GM12878 (cell line): ENCODE measurements at regions not wholly inside any gene's neighbourhood (a gene's known extent, or its start where the extent isn't known, plus 50 kb on each side); places are given as distances from the start of the nearest gene placed in this dataset.

ENCODE experiments used
- ATAC-seq: fragments of 200-7000 bp; cut with Tn5 transposase; 3 replicates; pipeline ENCODE4 v1.9.1; 2020; ENCODE audit warnings: mild to moderate bottlenecking, moderate library complexity
- BruUV-seq: library from RNA; stranded (reverse); fragments of 400-500 nt; replicated peaks from 2 replicates; lab custom pipeline; 2021; lab: Mats Ljungman, UMichigan
- CTCF ChIA-PET: fragments of 300-600 bp; sonication (Branson Sonifier 250); formaldehyde crosslinking; extraction: SDS; loops from one replicate; lab custom pipeline; 2021; ENCODE audit warnings: inconsistent platforms; lab: Yijun Ruan, JAX
- POLR2A ChIA-PET: fragments of 350-600 bp; formaldehyde crosslinking; extraction: SDS; loops from one replicate; lab custom pipeline; 2021; ENCODE audit warnings: inconsistent platforms; lab: Charles Lee
- RAD21 ChIA-PET: fragments of 300-600 bp; sonication (Branson Sonifier 250); formaldehyde crosslinking; loops from one replicate; lab custom pipeline; 2023; ENCODE audit warnings: antibody characterized with exemption; ENCODE audit not compliant: unreplicated experiment; lab: Charles Lee
- SMC1A ChIA-PET: fragments of 300-600 bp; sonication (Branson Sonifier 250); formaldehyde crosslinking; loops from one replicate; lab custom pipeline; 2023; ENCODE audit not compliant: unreplicated experiment, uncharacterized antibody; lab: Charles Lee
- DNase-seq: peaks from one replicate; pipeline ENCODE4 v3.0.0-alpha.2; 2011; ENCODE audit warnings: low read depth, low spot score
- FAIRE-seq: peaks from 3 replicates; lab custom pipeline; 2011; peaks lifted over from hg19 to GRCh38; lab: Jason Lieb, UNC
- H2AFZ ChIP-seq: 2 replicates; pipeline ENCODE4 v1.6.0; 2011; ENCODE audit warnings: low read depth, low read length, control low read depth; ENCODE audit not compliant: control insufficient read depth
- H3K27ac ChIP-seq: 2 replicates; pipeline ENCODE4 v1.5.1; 2011; ENCODE audit warnings: control low read depth; ENCODE audit not compliant: control insufficient read depth, insufficient read depth
- H3K27me3 ChIP-seq, 2 experiments: replicated peaks in 1 of 2; 2 replicates each; pipeline versions ENCODE4 v1.6.0 to v1.6.1; 2011; ENCODE audit warnings: low read length in 1 of 2; ENCODE audit not compliant: control insufficient read depth in 2 of 2, insufficient read depth in 2 of 2
- H3K36me3 ChIP-seq, 2 experiments: 2 replicates each; pipeline ENCODE4 v1.5.1; 2011; ENCODE audit warnings: low read length in 1 of 2; ENCODE audit not compliant: control insufficient read depth in 2 of 2, insufficient read depth in 2 of 2
- H3K4me1 ChIP-seq: 2 replicates; pipeline ENCODE4 v1.6.1; 2011; ENCODE audit warnings: mild to moderate bottlenecking, low read length, moderate library complexity, mixed read lengths; ENCODE audit not compliant: control insufficient read depth, insufficient read depth
- H3K4me2 ChIP-seq: 2 replicates; pipeline ENCODE4 v1.6.0; 2011; ENCODE audit warnings: control low read depth; ENCODE audit not compliant: control insufficient read depth, insufficient read depth
- H3K4me3 ChIP-seq: fragments of 200-600 bp; sonication (generic); 2 replicates; pipeline ENCODE4 v1.5.1; 2016
- H3K79me2 ChIP-seq: 2 replicates; pipeline ENCODE4 v1.6.0; 2011; ENCODE audit warnings: low read length; ENCODE audit not compliant: control insufficient read depth, insufficient read depth
- H3K9ac ChIP-seq: 2 replicates; pipeline ENCODE4 v1.8.0; 2011; ENCODE audit warnings: low read length, control low read depth, mixed read lengths; ENCODE audit not compliant: control insufficient read depth, insufficient read depth
- H3K9me3 ChIP-seq: replicated peaks from 3 replicates; pipeline ENCODE4 v1.5.1; 2011; ENCODE audit warnings: mild to moderate bottlenecking, low read length; ENCODE audit not compliant: control insufficient read depth, insufficient read depth
- H4K20me1 ChIP-seq: 2 replicates; pipeline ENCODE4 v1.6.0; 2011; ENCODE audit not compliant: control insufficient read depth, insufficient read depth
- ATF7 ChIP-seq: fragments of 450-650 bp; IDR thresholded peaks from 2 replicates; pipeline ENCODE4 v1.6.1; 2016; ENCODE audit warnings: low read depth, mild to moderate bottlenecking
- BCL3 ChIP-seq: IDR thresholded peaks from 2 replicates; pipeline ENCODE4 v1.6.1; 2011; ENCODE audit warnings: borderline replicate concordance, low read depth, mild to moderate bottlenecking, moderate library complexity, low read length; ENCODE audit not compliant: insufficient read depth, poor library complexity, severe bottlenecking
- CBX5 ChIP-seq: sonication (generic); IDR thresholded peaks from 2 replicates; pipeline ENCODE4 v1.6.1; 2016; ENCODE audit warnings: low read depth, moderate library complexity, mild to moderate bottlenecking, inconsistent platforms
- CTCF ChIP-seq, 3 experiments: IDR thresholded peaks in 2 of 3; conservative IDR thresholded peaks in 1 of 3; 2 replicates each; pipeline ENCODE4 v1.5.1; 2011; ENCODE audit warnings: low read depth in 3 of 3, low read length in 3 of 3, mild to moderate bottlenecking in 3 of 3, control low read depth in 2 of 3, moderate library complexity in 2 of 3, inconsistent platforms in 1 of 3, mixed read lengths in 1 of 3; ENCODE audit not compliant: control insufficient read depth in 2 of 3, insufficient read depth in 1 of 3; ENCODE audit errors: extremely low read depth in 1 of 3
- HDGF ChIP-seq: fragments of 450-650 bp; IDR thresholded peaks from 2 replicates; pipeline ENCODE4 v1.6.1; 2016; ENCODE audit warnings: antibody characterized with exemption
- IRF3 ChIP-seq: fragments of 450-650 bp; IDR thresholded peaks from 2 replicates; pipeline ENCODE4 v1.6.1; 2014; ENCODE audit warnings: mild to moderate bottlenecking
- JUNB ChIP-seq: IDR thresholded peaks from 2 replicates; pipeline ENCODE4 v1.6.1; 2016; ENCODE audit warnings: antibody characterized with exemption, mild to moderate bottlenecking
- JUND ChIP-seq: IDR thresholded peaks from 2 replicates; pipeline ENCODE4 v1.6.1; 2012; ENCODE audit warnings: low read depth, mild to moderate bottlenecking, low read length, improper control_type of control experiment, moderate library complexity
- KLF5 ChIP-seq: fragments of 450-650 bp; IDR thresholded peaks from 2 replicates; pipeline ENCODE4 v1.6.1; 2014; ENCODE audit warnings: mild to moderate bottlenecking; ENCODE audit not compliant: partially characterized antibody
- NFYB ChIP-seq: IDR thresholded peaks from 2 replicates; pipeline ENCODE4 v1.6.1; 2011; ENCODE audit warnings: low read depth, mild to moderate bottlenecking, low read length, improper control_type of control experiment, moderate library complexity; ENCODE audit not compliant: insufficient read depth
- RAD51 ChIP-seq: fragments of 450-650 bp; IDR thresholded peaks from 2 replicates; pipeline ENCODE4 v1.6.1; 2016; ENCODE audit warnings: moderate library complexity, mild to moderate bottlenecking, inconsistent platforms
- RELA ChIP-seq: fragments of 450-650 bp; IDR thresholded peaks from 2 replicates; pipeline ENCODE4 v1.8.0; 2014; ENCODE audit warnings: borderline replicate concordance; ENCODE audit not compliant: partially characterized antibody
- TAF1 ChIP-seq: IDR thresholded peaks from 2 replicates; pipeline ENCODE4 v1.6.1; 2011; ENCODE audit warnings: mild to moderate bottlenecking, low read depth, low read length, borderline replicate concordance
- ZSCAN29 ChIP-seq: fragments of 450-650 bp; IDR thresholded peaks from 2 replicates; pipeline ENCODE4 v1.6.1; 2017; ENCODE audit warnings: mild to moderate bottlenecking, moderate library complexity
- WGBS: methylation state at CpG from one replicate; pipeline ENCODE4 v1.1.6; 2016; ENCODE audit warnings: low lambda C conversion rate; ENCODE audit not compliant: insufficient replicate concordance, insufficient coverage; ENCODE audit errors: missing lambda C conversion rate; 5-methylcytosine and 5-hydroxymethylcytosine counted together
- in situ Hi-C: fragments of 300-500 bp; cut with MboI; formaldehyde crosslinking; loops from 9 replicates; pipeline ENCODE4 v1.14.3; 2018; ENCODE audit warnings: mixed read lengths
- intact Hi-C: fragments of 100-400 bp; cut with micrococcal nuclease; formaldehyde crosslinking; loops from one replicate; pipeline ENCODE4 v1.14.2; 2022; ENCODE audit not compliant: unreplicated experiment

GRCh38 chr3:144662729-144663128 is 691.1 kb downstream of the DIPK2A start:
- intact Hi-C loops, result no loop called here
- CTCF ChIA-PET, result no interaction called here
- H3K36me3 ChIP-seq, result no peaks in the 10 kb centered on the region

More at GRCh38 chr3:144662729-144663128, 691.1 kb downstream of the DIPK2A start:
- FAIRE-seq (no peak), DNase-seq (no peak), ATAC-seq (no peak)
- no peak for TF ChIP-seq RAD51
- TF ChIP-seq KLF5, result no peak
- TF ChIP-seq CTCF (IDR thresholded peaks at IDR 0.05 in 2 of 3, conservative IDR thresholded peaks at IDR 0.05 in 1 of 3; ENCODE audit: control insufficient read depth in 2 of 3, extremely low read depth in 1 of 3, insufficient read depth in 1 of 3, low read depth in 3 of 3, low read length in 3 of 3), result no peak
- TF ChIP-seq TAF1, result no peak
- no peak for TF ChIP-seq IRF3
- no peak for TF ChIP-seq BCL3
- no peak for TF ChIP-seq ZSCAN29
- TF ChIP-seq JUND, result no peak
- TF ChIP-seq NFYB, result no peak
- TF ChIP-seq RELA, result no peak
- TF ChIP-seq JUNB, result no peak
- TF ChIP-seq CBX5, result no peak
- TF ChIP-seq HDGF, result no peak
- TF ChIP-seq ATF7, result no peak
- H3K4me2 ChIP-seq, result no peak overlapping the region
- H2AFZ ChIP-seq, result no peak overlapping the region
- H4K20me1 ChIP-seq, result no peaks in the 10 kb centered on the region
- H3K9me3 ChIP-seq, result no peaks in the 10 kb centered on the region; the same call in 2 of the 3 replicates
- no TSS peak for BruUV-seq
- no peaks in the 10 kb centered on the region for H3K4me1 ChIP-seq
- no peaks in the 10 kb centered on the region for H3K79me2 ChIP-seq
- POLR2A ChIA-PET, result no interaction called here
- SMC1A ChIA-PET, result no interaction called here
- no peak overlapping the region for H3K9ac ChIP-seq
- H3K27me3 ChIP-seq, result no peaks in the 10 kb centered on the region
- in situ Hi-C loops, result no loop called here
- 51% methylated on average over 3 of the region's 3 CpGs for WGBS
- no peak overlapping the region for H3K4me3 ChIP-seq
- no peak overlapping the region for H3K27ac ChIP-seq
- RAD21 ChIA-PET, result no interaction called here
